GM12878 (cell line): ENCODE measurements at regions not wholly inside any gene's neighbourhood (a gene's known extent, or its start where the extent isn't known, plus 50 kb on each side); places are given as distances from the start of the nearest gene placed in this dataset.

Experiments
- EZH2 ChIP-seq: IDR thresholded peaks from 2 replicates; pipeline ENCODE4 v1.6.1; 2012; ENCODE audit warnings: low read depth, mild to moderate bottlenecking, control low read depth, inconsistent platforms, low read length, borderline replicate concordance; ENCODE audit not compliant: control insufficient read depth
- FOS ChIP-seq: IDR thresholded peaks from 3 replicates; pipeline ENCODE4 v1.6.1; 2011; ENCODE audit warnings: borderline replicate concordance; ENCODE audit not compliant: insufficient read length; ENCODE audit errors: extremely low read depth
- POLR2A ChIP-seq: IDR thresholded peaks from 2 replicates; pipeline ENCODE4 v1.6.1; 2011; ENCODE audit warnings: low read depth, mild to moderate bottlenecking, low read length
- POLR2AphosphoS5 ChIP-seq: IDR thresholded peaks from 2 replicates; pipeline ENCODE4 v1.6.1; 2011; ENCODE audit warnings: mild to moderate bottlenecking, low read length, inconsistent platforms
- RAD21 ChIP-seq: IDR thresholded peaks from 2 replicates; pipeline ENCODE4 v1.6.1; 2011; ENCODE audit warnings: mild to moderate bottlenecking, low read depth, low read length, moderate library complexity; ENCODE audit not compliant: insufficient read depth
- RCOR1 ChIP-seq: conservative IDR thresholded peaks from 2 replicates; pipeline ENCODE4 v1.6.1; 2012; ENCODE audit warnings: low read depth, low read length, improper control_type of control experiment

DNA sequence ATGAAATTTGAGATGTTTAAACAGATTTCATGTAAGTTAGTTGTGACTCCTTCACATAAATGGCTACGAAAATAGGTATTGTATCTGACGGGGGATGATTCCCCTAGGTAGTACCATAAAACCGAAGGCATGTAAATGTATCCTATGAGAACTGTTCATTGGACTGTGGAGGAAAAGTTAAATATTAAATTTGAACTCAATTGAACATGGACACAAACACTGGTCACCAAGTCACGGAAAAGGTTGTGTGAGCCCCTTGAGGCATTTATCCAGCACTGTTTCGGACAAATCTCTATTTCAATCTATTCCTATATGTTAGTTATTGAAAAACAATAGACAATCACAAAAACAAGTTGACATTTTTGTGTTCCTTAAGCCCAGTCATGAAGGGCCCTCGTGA, 1014.3 kb upstream of the NOVA1 start:
- TF ChIP-seq EZH2 = no peak
- TF ChIP-seq RCOR1 = no peak
- TF ChIP-seq RAD21 = no peak
- no peak for TF ChIP-seq POLR2A
- TF ChIP-seq POLR2AphosphoS5 = no peak
- no peak for TF ChIP-seq FOS
